SIG-M5 treated with dmso at 0.1 percent for 504 hours (cell line): ENCODE measurements at regions not wholly inside any gene's neighbourhood (a gene's known extent, or its start where the extent isn't known, plus 50 kb on each side); places are given as distances from the start of the nearest gene placed in this dataset.

Source experiments
- DNase-seq: peaks from one replicate; lab custom pipeline; 2025; ENCODE audit not compliant: unreplicated experiment; lab: John Stamatoyannopoulos, UW

- DNase-seq = no peak
These were observed 58.9 kb downstream of the DIRAS3 start for GRCh38 chr1:67991546-67991945.

DNA sequence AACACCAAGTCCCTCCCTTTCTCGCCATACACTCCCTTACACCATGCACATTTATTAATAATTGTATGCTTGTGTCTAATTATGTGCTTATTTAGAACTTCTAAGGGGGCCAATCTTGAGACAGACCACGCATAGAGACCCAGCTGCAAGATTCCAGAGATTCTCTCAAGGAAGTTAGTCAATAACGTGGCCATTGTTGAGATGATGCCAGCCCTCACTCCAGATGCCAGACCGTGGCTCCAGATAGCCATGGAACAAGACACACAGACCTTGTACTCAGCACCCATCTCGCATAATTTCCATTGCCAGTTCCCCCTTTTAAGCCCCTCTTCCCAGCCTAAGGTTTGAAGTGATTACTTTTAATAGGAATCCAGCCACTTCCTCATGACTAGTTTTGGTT is 62.4 kb downstream of the DIRAS3 start:
- DNase-seq = no peak

DNA sequence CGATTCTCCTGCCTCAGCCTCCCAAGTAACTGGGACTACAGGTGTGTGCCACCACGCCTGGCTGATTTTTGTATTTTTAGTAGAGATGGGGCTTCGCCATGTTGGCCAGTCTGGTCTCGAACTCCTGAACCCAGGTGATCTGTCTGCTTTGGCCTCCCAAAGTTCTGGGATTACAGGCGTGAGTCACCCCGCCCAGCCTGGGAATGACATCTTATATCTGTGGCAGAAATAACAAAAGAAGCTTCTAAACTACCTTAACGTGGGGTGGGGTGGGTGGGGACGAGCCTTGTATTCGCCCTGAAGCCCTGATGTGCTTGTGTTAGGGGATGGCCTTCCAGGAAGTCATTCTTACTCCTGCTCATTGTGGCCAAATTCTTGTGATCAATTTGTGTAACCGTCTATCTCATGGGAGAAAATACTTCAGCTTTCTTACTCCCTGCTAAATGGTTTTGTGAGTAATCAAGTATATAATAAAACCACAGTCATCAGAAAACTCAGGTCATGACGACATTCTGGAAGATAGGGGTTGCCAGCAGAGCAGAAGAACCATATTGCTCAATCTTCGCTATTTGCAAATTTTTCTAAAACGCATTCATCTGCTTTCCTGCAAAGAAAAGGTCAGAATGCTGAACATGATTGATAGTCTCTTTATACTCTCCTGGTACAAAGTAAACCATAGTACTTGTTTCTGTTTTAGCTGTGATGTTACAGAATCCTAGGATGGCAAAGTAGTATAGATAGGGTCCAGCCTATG is 63.2 kb downstream of the DIRAS3 start:
- no peak for DNase-seq

DNA sequence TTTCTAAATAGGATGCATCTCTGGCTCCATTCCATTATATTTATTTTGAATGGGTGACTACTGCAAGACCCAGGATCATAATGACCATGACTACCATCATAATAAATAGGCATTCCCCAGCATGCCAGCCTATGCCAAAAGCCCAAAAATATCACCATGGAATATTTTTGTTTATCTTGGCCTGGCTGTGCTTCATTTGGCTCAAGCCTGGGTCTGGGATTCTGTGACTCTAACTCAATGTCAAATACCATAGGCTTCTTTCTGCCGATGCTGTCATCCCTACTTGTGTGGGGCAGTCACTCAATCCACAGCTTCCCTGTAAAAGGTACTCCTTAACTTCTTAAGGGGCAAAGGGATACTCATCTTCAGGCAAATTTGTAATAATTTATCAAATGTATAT is 66.6 kb downstream of the DIRAS3 start:
- no peak for DNase-seq

GRCh38 chr1:67980028-67980427 is 70.4 kb downstream of the DIRAS3 start:
- no peak for DNase-seq

- no peak for DNase-seq
These were observed 70.9 kb downstream of the DIRAS3 start for GRCh38 chr1:67979532-67979931.

GRCh38 chr1:67978890-67979516 is 71.4 kb downstream of the DIRAS3 start:
- no peak for DNase-seq

- no peak for DNase-seq
These were observed 72.7 kb downstream of the DIRAS3 start for GRCh38 chr1:67977756-67978155.

DNA sequence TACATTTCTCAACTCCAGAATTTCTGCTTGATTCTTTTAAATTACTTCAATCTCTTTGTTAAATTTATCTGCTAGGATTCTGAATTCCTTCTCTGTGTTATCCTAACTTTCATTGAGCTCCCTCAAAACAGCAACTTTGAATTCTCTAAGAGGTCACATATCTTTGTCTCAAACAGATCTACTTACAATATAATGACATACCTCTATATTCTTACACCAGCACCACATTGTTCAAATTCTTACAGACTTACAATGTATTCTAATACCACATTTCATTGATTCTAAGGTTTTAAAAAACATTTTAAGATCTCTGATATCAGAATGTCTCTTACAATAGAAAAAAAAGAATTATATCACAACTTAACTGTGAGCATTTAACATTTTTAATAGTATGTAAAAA is 77.4 kb downstream of the DIRAS3 start:
- no peak for DNase-seq

GRCh38 chr1:67970088-67970487 is 80.3 kb downstream of the DIRAS3 start:
- DNase-seq = no peak

DNA sequence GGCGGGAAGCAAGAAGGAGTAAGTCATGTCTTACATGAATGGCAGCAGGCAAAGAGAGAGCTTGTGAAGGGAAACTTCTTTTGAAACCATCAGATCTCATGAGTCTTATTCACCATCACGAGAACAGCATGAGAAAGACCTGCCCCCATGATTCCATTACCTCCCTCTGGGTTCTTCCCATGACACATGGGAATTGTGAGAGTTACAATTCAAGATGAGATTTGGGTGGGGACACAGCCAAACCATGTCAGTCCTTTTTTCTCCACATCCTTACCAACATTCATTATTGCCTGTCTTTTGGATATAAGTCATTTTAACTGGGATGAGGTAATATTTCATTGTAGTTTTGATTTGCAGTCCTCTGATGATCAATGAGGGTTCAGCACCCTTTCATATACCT is 81.0 kb downstream of the DIRAS3 start:
- no peak for DNase-seq

GRCh38 chr1:67966666-67967009 is 83.8 kb downstream of the DIRAS3 start:
- no peak for DNase-seq

- DNase-seq = no peak
These were observed 84.3 kb downstream of the DIRAS3 start for GRCh38 chr1:67965995-67966665.

DNA sequence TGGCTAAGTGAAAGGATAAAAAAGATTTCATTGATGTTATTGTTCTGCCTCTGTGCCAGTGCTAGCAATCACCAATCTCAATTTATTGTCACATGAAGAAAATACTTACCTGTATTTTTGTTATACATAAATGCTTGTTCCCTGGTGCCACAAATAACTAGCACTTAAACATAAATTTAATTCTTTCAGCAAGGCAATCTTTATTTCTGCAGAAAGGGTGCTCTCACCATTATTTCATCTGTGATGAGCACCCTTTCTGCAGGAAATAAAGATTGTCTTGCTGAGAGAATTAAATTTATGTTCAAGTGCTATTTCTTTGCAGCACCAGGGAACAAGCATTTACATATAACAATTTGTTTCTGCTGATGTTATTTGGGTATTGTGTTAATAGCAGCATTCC is 87.2 kb downstream of the DIRAS3 start:
- DNase-seq = no peak

GRCh38 chr1:67960766-67961165 is 89.7 kb downstream of the DIRAS3 start:
- no peak for DNase-seq

- DNase-seq = no peak
These were observed 92.0 kb downstream of the DIRAS3 start for GRCh38 chr1:67958472-67958871.

- no peak for DNase-seq
These were observed 93.4 kb downstream of the DIRAS3 start for GRCh38 chr1:67957066-67957465.

- DNase-seq = no peak
These were observed 94.3 kb downstream of the DIRAS3 start for GRCh38 chr1:67956116-67956515.

DNA sequence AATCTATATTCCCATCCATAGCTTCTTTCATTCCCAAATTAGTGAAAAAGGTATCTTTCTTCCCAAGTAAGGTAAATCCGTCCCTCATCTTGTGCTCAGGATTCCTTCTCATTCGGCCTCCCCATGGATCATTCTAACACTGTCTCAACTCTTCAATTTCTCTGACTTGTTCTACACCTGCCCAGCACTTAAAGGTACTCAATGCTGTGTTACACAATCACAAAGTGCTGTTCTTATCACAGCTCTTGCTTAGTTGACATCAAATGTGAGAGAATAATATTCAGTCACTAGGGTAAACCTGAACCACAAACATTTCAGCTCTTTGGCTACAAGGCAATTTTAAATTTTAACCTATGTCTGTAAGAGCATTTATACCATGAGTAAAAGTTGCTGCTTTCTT is 94.8 kb downstream of the DIRAS3 start:
- no peak for DNase-seq

GRCh38 chr1:67953301-67953700 is 97.1 kb downstream of the DIRAS3 start:
- no peak for DNase-seq

- DNase-seq = no peak
These were observed 98.4 kb downstream of the DIRAS3 start for GRCh38 chr1:67952071-67952470.

GRCh38 chr1:67951014-67951413 is 99.4 kb downstream of the DIRAS3 start:
- no peak for DNase-seq
